Stimulated activated memory B cell treated with anti-CD40 and anti-IgM and Interleukin-4, amounts not matched to agents 10 μg/mL and 1 μg/mL and 100 μg/mL, for 72 hours (primary cell): ENCODE measurements at regions not wholly inside any gene's neighbourhood (a gene's known extent, or its start where the extent isn't known, plus 50 kb on each side); places are given as distances from the start of the nearest gene placed in this dataset.
"Not testable (repeated sequence)": the region's sequence is repeated elsewhere in the genome, so short reads cannot be mapped to it uniquely, and the experiment has no call there.

Source experiments
- ATAC-seq: fragments of 150-1000 bp; cut with Tn5 transposase; 2 replicates; pipeline ENCODE4 v1.10.0; 2021
- H3K27ac Mint-ChIP-seq: one replicate; pipeline ENCODE4 v1.8.0; 2022; ENCODE audit warnings: mild to moderate bottlenecking, mixed read lengths
- H3K27me3 Mint-ChIP-seq: one replicate; pipeline ENCODE4 v1.8.0; 2022; ENCODE audit warnings: mixed read lengths
- H3K36me3 Mint-ChIP-seq: one replicate; pipeline ENCODE4 v1.8.0; 2022; ENCODE audit warnings: mixed read lengths
- H3K4me1 Mint-ChIP-seq: one replicate; pipeline ENCODE4 v1.8.0; 2022; ENCODE audit warnings: mixed read lengths
- H3K4me3 Mint-ChIP-seq: one replicate; pipeline ENCODE4 v1.8.0; 2022; ENCODE audit warnings: mild to moderate bottlenecking, moderate library complexity, mixed read lengths
- H3K9me3 Mint-ChIP-seq: one replicate; pipeline ENCODE4 v1.8.0; 2022; ENCODE audit warnings: mixed read lengths

DNA sequence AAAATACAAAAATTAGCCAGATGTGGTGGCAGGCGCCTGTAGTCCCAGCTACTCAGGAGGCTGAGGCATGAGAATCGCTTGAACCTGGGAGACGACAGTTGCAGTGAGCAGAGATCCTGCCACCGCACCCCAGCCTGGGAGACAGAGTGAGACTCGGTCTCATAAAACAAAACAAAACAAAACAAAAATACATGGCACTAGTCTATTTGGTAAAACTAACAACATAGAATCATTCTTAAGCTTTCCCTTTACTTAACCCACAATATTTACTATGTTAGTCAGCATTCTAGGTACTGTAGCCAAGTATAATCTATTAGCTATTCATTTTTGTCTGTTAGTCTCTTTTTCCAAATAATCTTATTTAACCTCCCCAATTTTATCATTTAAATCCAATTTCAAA lies 1482.8 kb downstream of the SLITRK5 start:
- Mint-ChIP-seq H3K4me3 (no peak overlapping the region), H3K36me3 (no peaks in the 10 kb centered on the region), H3K9me3 (peaks cover 9% of the 10 kb centered on the region), H3K27ac (no peak overlapping the region), H3K27me3 (no peaks in the 10 kb centered on the region), H3K4me1 (no peaks in the 10 kb centered on the region)
- no peak for ATAC-seq

DNA sequence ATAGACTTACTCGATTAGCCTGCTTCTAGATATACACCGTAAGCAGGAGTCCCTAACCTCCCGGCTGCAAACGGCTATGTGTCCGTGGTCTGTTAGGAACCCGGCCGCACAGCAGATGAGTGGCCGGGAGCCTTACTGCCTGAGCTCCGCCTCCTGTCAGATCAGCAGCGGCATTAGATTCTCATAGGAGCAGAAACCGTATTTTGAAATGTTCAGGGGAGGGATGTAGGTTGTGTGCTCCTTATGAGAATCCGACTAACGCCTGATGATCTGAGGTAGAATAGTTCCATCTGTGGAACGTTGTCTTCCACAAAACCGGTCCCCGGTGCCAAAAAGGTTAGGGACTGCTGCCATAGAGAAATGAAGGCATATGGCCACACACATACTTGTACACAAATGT lies 1491.9 kb downstream of the SLITRK5 start:
- Mint-ChIP-seq H3K36me3 (no peaks in the 10 kb centered on the region), H3K27ac (no peak overlapping the region)

DNA sequence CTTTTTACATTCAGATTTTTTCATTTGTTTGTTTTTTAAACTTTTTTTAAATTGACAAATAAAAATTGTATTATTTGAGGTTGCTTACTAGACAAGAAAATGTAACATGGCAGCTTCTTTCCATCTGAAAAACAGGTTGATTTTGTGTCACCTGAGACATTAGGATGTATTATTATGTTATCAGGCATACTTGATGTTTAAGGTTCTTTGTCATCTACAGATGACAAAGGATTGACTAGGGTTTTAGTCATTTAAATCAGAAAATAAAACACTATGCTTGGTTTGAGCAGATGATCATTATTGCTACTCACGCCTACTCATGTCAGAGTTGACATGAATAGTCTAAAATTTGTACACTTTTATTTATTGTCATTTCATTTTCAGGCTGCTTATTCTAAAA lies 1494.5 kb downstream of the SLITRK5 start:
- H3K9me3 Mint-ChIP-seq = peaks cover 7% of the 10 kb centered on the region
- H3K27ac Mint-ChIP-seq = no peak overlapping the region
- no peaks in the 10 kb centered on the region for H3K27me3 Mint-ChIP-seq
- no peaks in the 10 kb centered on the region for H3K4me1 Mint-ChIP-seq
- ATAC-seq = no peak
- H3K4me3 Mint-ChIP-seq = no peak overlapping the region
- no peaks in the 10 kb centered on the region for H3K36me3 Mint-ChIP-seq

More for the DNA sequence above, 1491.9 kb downstream of the SLITRK5 start:
- no peak for ATAC-seq
- Mint-ChIP-seq H3K9me3 (peaks cover 10% of the 10 kb centered on the region), H3K27me3 (no peaks in the 10 kb centered on the region), H3K4me1 (no peaks in the 10 kb centered on the region), H3K4me3 (no peak overlapping the region)

DNA sequence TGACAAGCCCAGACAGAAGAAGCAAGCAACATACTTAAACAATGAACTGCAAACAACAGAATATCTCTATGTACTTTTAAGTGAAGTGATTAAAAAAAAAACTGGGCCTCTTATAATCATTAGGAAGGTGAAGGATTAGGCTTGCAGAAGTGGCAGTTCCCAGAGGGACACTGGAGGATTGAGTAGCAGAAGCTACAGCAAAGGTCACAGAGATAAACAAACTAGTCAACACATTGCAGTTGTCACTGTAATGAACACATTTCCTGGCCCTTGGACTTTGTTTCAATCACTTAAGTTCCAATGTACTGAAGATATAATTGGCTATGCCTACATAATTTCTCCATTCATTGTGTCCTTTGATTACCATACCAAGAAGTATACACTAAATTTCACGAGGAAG lies 1498.8 kb downstream of the SLITRK5 start:
- ATAC-seq = no peak
- Mint-ChIP-seq H3K4me1 (no peaks in the 10 kb centered on the region), H3K27me3 (no peaks in the 10 kb centered on the region), H3K9me3 (peaks cover 4% of the 10 kb centered on the region), H3K27ac (no peak overlapping the region), H3K4me3 (no peak overlapping the region), H3K36me3 (no peaks in the 10 kb centered on the region)

DNA sequence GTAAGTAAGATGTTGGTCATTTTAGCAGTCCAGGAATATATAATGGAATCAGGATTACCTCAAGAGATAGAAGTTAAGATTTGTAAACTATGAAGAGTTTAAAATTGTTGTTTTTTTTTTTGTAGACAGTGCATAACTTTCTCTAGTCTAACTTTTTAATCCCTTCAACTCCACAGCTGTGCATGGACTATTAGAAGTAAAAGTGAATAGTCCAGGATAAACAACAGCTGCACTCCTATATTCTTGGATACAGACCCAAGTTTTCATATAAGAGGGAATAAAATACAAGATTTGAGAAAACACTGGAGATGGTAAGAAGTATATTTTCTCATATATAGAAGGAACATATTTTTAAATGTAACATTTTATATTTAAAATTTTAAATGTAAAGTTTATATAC lies 1509.9 kb downstream of the SLITRK5 start:
- Mint-ChIP-seq H3K27ac (no peak overlapping the region), H3K4me3 (no peak overlapping the region), H3K27me3 (no peaks in the 10 kb centered on the region), H3K36me3 (no peaks in the 10 kb centered on the region), H3K9me3 (peaks cover 5% of the 10 kb centered on the region), H3K4me1 (no peaks in the 10 kb centered on the region)
- no peak for ATAC-seq

DNA sequence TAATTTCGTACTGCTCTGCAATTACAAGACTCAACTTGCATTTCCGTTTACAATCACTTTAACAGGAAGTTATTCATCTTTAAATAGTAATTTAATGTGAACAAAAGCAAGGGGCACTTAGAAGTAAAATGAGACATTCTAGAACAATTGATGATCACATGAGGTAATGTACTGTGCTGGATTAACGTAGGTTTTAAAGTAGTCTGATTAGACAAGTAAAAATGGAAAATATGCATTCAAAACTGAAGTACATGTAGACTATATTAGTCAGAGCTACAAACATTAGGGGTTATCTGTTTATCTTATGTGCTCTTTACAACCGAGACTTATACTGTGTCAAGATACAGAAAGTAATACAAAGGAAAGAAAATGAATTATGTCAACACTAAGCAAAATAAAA lies 1528.0 kb downstream of the SLITRK5 start:
- no peaks in the 10 kb centered on the region for H3K4me1 Mint-ChIP-seq
- ATAC-seq = no peak
- no peak overlapping the region for H3K27ac Mint-ChIP-seq
- no peaks in the 10 kb centered on the region for H3K36me3 Mint-ChIP-seq
- no peaks in the 10 kb centered on the region for H3K27me3 Mint-ChIP-seq
- no peak overlapping the region for H3K4me3 Mint-ChIP-seq
- H3K9me3 Mint-ChIP-seq = peaks cover 13% of the 10 kb centered on the region

DNA sequence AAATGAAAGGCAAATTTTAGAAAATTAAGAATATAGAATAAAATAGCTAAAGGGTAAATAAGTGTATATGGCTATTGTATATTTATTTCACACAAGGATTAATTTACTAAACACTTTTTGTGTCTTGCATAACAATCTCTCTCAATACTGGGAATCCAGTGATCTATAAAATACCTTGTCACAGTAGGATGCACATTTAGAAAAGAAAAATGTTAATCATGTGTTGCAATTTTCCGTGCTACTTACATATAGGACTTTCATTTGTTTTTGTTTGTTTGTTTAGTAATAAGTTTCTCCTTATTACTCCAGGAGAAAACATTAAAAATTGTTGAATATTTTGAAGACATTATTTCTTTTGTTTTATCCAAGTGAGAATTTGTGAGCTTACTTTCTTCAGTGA lies 1533.3 kb downstream of the SLITRK5 start:
- ATAC-seq = no peak
- H3K4me1 Mint-ChIP-seq = no peaks in the 10 kb centered on the region
- no peak overlapping the region for H3K27ac Mint-ChIP-seq
- no peaks in the 10 kb centered on the region for H3K36me3 Mint-ChIP-seq
- no peak overlapping the region for H3K4me3 Mint-ChIP-seq
- H3K27me3 Mint-ChIP-seq = no peaks in the 10 kb centered on the region
- H3K9me3 Mint-ChIP-seq = peaks cover 2% of the 10 kb centered on the region

DNA sequence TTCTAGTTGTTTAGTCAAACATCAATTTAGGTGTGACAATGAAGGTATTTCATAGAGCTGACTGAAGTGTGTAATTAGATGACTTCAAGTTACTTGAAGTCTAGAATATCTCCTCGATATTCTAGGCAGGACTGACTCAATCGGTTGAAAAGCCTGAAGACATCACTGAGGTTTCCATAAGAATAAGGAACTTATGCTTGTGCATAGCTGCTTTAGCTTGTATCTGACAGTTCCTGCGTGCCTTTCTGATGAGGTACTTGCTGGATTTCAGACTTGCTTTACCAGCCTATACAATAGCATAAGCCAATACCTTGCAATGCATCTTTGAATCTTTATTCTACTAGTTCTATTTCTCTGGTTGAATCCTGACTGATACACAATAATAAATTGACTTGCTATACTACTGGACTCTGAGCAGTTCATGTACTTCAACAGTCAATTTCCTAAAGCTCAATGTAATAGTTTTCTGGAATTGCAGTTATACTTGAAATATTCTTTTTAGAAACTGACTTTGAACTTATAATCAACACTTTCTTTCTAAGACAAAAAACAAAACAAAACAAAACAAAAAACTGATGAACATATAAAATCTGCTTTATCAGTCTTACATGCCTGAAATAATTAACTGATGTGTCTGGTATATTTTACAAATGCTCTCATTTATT lies 1534.8 kb downstream of the SLITRK5 start:
- ATAC-seq = no peak
- Mint-ChIP-seq H3K4me1 (no peaks in the 10 kb centered on the region), H3K36me3 (no peaks in the 10 kb centered on the region), H3K27me3 (no peaks in the 10 kb centered on the region), H3K4me3 (no peak overlapping the region), H3K27ac (no peak overlapping the region), H3K9me3 (no peaks in the 10 kb centered on the region)

DNA sequence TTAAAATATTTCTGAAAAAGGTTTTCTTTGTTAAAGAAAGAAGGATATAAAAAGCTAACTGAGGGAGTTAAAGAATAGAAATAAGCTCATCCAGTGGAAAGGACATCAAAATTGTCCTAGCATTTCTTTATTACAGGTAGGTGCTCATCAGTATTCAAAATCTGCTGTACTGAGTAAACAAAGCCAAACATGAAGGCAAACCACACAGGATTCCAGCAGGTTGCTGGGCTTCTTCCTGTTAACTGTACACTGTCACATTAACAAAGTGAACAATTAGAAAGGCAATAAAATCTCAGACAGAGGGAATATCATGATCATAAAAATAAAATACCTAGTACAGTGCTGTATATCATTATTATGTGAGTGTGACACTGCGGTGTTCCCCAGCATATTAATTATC lies 1541.0 kb downstream of the SLITRK5 start:
- no peak for ATAC-seq
- Mint-ChIP-seq H3K36me3 (no peaks in the 10 kb centered on the region), H3K4me1 (no peaks in the 10 kb centered on the region), H3K4me3 (no peak overlapping the region), H3K27ac (no peak overlapping the region), H3K27me3 (no peaks in the 10 kb centered on the region), H3K9me3 (no peaks in the 10 kb centered on the region)

DNA sequence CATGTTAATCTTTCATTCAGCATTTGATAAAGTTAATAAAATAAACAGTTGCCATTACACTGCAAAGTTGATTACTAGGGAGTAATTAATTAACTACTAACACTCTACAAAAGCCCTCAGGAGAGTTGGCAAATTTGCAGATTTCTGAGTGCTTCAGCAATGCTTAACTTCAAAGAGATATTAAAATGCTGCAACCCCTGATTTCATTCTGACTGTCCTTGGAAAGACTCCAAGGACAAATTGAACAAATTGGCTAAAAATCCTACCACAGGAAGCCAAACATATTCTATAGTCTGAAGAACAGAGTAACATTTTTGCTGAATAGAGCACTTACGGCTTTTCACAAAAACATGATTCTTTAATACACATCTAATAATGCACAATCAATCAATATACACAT lies 1543.0 kb downstream of the SLITRK5 start:
- no peak for ATAC-seq
- H3K4me3 Mint-ChIP-seq = no peak overlapping the region
- H3K4me1 Mint-ChIP-seq = no peaks in the 10 kb centered on the region
- no peak overlapping the region for H3K27ac Mint-ChIP-seq
- H3K9me3 Mint-ChIP-seq = no peaks in the 10 kb centered on the region
- H3K36me3 Mint-ChIP-seq = no peaks in the 10 kb centered on the region
- no peaks in the 10 kb centered on the region for H3K27me3 Mint-ChIP-seq

DNA sequence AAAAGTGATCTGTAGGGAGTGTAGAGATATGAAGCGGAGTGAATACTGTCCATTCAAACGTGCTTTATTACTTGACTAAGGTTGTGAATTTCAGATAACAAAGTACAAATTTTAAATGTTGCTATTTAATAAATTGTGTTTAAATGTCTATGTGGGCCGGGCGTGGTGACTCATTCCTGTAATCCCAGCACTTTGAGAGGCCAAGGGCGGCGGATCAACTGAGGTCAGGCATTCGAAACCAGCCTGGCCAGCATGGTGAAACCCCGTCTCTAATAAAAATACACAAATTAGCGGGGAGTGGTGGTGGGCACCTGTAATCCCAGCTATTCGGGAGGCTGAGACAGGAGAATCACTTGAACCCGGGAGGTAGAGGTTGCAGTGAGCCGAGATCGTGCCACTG lies 1544.1 kb downstream of the SLITRK5 start:
- not testable (repeated sequence) for H3K9me3 Mint-ChIP-seq, H3K4me1 Mint-ChIP-seq, H3K4me3 Mint-ChIP-seq, H3K36me3 Mint-ChIP-seq, H3K27ac Mint-ChIP-seq, H3K27me3 Mint-ChIP-seq, ATAC-seq

DNA sequence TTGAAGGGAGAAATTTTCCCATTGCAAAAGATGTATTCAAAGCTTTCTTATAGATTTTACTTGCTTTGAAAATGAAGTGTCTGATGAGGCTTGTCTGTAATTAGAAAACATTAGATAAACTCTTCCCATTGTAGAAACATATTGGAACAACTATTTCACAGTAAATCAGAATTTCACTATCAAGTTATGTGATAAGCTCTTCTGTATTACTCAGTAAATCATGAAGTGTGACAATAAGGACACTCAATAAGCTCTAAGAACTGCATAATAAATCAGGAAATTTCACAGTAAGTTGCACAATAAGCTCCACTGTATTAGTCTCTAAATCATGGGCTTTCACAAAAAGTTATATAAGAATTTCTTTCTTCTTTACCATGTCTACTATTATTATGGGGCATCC lies 1546.6 kb downstream of the SLITRK5 start:
- ATAC-seq = no peak
- no peak overlapping the region for H3K27ac Mint-ChIP-seq

DNA sequence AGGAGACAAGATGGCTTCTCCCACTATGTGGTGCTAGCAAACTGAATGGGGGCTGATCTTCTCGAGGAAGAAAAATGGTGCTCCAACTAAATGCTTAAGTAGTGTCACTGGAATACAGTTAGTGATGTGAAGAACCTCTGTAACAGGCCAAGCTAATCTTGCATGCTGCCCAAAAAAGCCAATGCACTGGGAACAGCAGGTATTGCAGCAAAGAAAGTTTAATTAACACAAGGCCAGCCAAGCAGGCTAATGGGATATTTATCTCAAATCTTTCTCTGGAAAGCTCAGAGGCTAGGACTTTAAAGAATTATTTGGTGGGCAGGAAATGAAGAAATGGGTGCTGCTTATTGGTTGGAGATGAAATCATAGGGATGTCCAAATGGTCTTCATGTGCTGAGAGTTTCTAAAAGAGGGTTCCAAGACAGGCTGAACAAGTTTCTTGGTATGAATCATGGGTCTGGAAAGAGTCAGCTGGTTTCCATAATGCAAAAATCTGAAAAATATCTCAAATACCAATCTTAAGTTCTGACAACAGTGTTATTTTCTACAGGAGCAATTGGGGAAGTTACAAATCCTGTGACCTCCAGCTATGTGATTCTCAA lies 1550.5 kb downstream of the SLITRK5 start:
- H3K9me3 Mint-ChIP-seq = peaks cover 7% of the 10 kb centered on the region
- no peaks in the 10 kb centered on the region for H3K36me3 Mint-ChIP-seq
- H3K4me3 Mint-ChIP-seq = no peak overlapping the region
- no peak for ATAC-seq
- H3K27me3 Mint-ChIP-seq = no peaks in the 10 kb centered on the region
- H3K4me1 Mint-ChIP-seq = no peaks in the 10 kb centered on the region
- no peak overlapping the region for H3K27ac Mint-ChIP-seq

More for the DNA sequence above, 1546.6 kb downstream of the SLITRK5 start:
- Mint-ChIP-seq H3K9me3 (peaks cover 4% of the 10 kb centered on the region), H3K4me3 (no peak overlapping the region), H3K36me3 (no peaks in the 10 kb centered on the region), H3K27me3 (no peaks in the 10 kb centered on the region), H3K4me1 (no peaks in the 10 kb centered on the region)

DNA sequence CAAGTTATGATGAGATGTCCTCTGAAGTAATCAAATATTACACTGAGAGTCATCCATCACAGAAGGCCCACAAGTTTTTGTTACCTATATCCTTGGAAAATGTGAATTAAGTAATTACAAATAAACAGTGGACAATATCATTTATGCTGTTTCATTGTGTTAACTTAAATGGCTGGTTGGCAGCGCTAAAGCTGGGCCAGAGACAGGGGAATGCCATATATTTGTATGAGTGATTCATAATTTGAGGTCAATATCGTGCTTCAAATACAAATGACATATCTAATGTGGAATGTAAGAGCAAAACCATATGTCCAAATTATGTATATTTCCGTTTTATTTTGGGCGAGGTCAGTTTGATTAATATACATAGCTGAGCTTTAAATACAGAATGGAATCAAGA lies 1556.2 kb downstream of the SLITRK5 start:
- H3K4me1 Mint-ChIP-seq = no peaks in the 10 kb centered on the region
- no peaks in the 10 kb centered on the region for H3K36me3 Mint-ChIP-seq
- H3K9me3 Mint-ChIP-seq = peaks cover 4% of the 10 kb centered on the region
- H3K27me3 Mint-ChIP-seq = no peaks in the 10 kb centered on the region
- H3K27ac Mint-ChIP-seq = no peak overlapping the region
- no peak overlapping the region for H3K4me3 Mint-ChIP-seq
- no peak for ATAC-seq

DNA sequence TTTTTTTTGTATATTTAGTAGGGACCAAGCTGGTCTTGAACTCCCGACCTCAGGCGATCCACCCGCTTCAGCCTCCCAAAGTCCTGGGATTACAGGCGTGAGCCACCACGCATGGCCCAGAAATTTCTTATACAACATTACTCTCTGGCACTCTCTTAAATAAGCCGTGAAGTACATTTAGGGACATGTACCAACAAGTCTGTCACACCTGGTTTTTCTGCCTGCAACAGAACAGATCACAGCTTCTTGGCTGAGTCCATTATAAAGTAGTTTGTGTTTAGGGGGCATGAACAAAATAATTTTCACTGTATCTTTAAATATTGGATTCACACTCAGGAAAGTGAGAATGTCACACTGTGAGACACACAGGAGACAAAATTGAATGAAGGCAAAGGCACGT lies 1567.3 kb downstream of the SLITRK5 start:
- Mint-ChIP-seq H3K4me1 (no peaks in the 10 kb centered on the region), H3K27me3 (no peaks in the 10 kb centered on the region), H3K27ac (no peak overlapping the region), H3K4me3 (no peak overlapping the region), H3K9me3 (peaks cover 3% of the 10 kb centered on the region), H3K36me3 (no peaks in the 10 kb centered on the region)
- no peak for ATAC-seq

DNA sequence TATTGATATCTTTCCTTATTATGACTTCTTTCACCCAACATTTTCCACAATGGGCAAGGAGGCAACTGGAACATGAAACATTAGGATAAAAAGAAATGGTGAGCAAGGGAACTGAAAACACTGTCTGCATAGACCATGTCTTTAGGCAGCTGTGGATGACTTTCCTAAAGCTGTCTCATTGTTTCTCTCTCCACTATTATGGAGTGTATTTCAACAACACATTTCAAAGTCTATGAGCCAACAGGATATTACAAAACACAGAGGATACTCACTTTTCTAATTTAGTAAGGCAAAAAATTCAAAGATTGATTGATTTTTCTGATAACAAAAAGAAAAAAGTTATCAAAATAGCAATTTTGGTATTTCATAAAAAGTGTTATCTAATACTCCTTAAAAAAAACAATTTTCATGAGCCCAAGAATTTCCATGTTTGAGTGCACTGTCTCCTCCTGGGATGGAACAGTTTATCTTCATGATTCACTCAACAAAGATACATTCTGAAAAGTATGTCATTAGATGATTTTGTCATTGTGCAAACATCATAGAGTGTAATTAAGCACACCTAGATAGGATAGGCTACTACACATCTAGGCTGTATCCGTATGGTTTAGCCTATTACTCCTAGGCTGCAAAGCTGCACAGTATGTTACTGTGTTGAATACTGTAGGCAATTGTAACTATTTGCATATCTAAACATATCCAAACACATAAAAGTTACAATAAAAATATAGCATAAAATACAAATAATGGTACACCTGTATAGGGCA lies 1568.4 kb downstream of the SLITRK5 start:
- Mint-ChIP-seq H3K27me3 (no peaks in the 10 kb centered on the region), H3K4me1 (no peaks in the 10 kb centered on the region), H3K9me3 (peaks cover 6% of the 10 kb centered on the region), H3K36me3 (no peaks in the 10 kb centered on the region), H3K27ac (no peak overlapping the region), H3K4me3 (no peak overlapping the region)
- no peak for ATAC-seq
